ENCODE measurements at regions not wholly inside any gene's neighbourhood (a gene's known extent, or its start where the extent isn't known, plus 50 kb on each side); places are given as distances from the start of the nearest gene placed in this dataset.

- Histone ChIP-seq H3K4me1 (ENCODE audit: insufficient read depth, low read length) (peaks cover 3% of the 10 kb centered on the region; the same call in 1 of the 2 replicates), H3K9ac (ENCODE audit: low read depth, low read length) (no peak overlapping the region), H3K9me3 (ENCODE audit: control insufficient read depth, insufficient read depth, low read length) (no peaks in the 10 kb centered on the region), H3K36me3 (ENCODE audit: insufficient read depth, low read length) (no peaks in the 10 kb centered on the region)
Observed at GRCh38 chr7:1372671-1373379, 86.4 kb downstream of the MICALL2 start.

GRCh38 chr7:1377111-1377909, 82.0 kb downstream of the MICALL2 start:
- Histone ChIP-seq H3K4me1 (ENCODE audit: insufficient read depth, low read length) (no peaks in the 10 kb centered on the region), H3K36me3 (ENCODE audit: insufficient read depth, low read length) (no peaks in the 10 kb centered on the region), H3K9me3 (ENCODE audit: control insufficient read depth, insufficient read depth, low read length) (no peaks in the 10 kb centered on the region), H3K9ac (ENCODE audit: low read depth, low read length) (no peak overlapping the region)

- no peaks in the 10 kb centered on the region for H3K36me3 ChIP-seq (ENCODE audit: insufficient read depth, low read length)
- H3K4me1 ChIP-seq (ENCODE audit: insufficient read depth, low read length) = no peaks in the 10 kb centered on the region
- H3K9ac ChIP-seq (ENCODE audit: low read depth, low read length) = no peak overlapping the region
- no peaks in the 10 kb centered on the region for H3K9me3 ChIP-seq (ENCODE audit: control insufficient read depth, insufficient read depth, low read length)
Observed at GRCh38 chr7:1378610-1379601, 80.4 kb downstream of the MICALL2 start.

- H3K4me1 ChIP-seq (ENCODE audit: insufficient read depth, low read length) = no peaks in the 10 kb centered on the region
- no peaks in the 10 kb centered on the region for H3K36me3 ChIP-seq (ENCODE audit: insufficient read depth, low read length)
- no peak overlapping the region for H3K9ac ChIP-seq (ENCODE audit: low read depth, low read length)
- no peaks in the 10 kb centered on the region for H3K9me3 ChIP-seq (ENCODE audit: control insufficient read depth, insufficient read depth, low read length)
Observed at GRCh38 chr7:1380231-1380815, 78.9 kb downstream of the MICALL2 start.

- H3K36me3 ChIP-seq (ENCODE audit: insufficient read depth, low read length) = no peaks in the 10 kb centered on the region
- no peaks in the 10 kb centered on the region for H3K9me3 ChIP-seq (ENCODE audit: control insufficient read depth, insufficient read depth, low read length)
- no peaks in the 10 kb centered on the region for H3K4me1 ChIP-seq (ENCODE audit: insufficient read depth, low read length)
- H3K9ac ChIP-seq (ENCODE audit: low read depth, low read length) = no peak overlapping the region
Observed at GRCh38 chr7:1380821-1381580, 78.3 kb downstream of the MICALL2 start.

GRCh38 chr7:1382553-1383397, 76.5 kb downstream of the MICALL2 start:
- Histone ChIP-seq H3K9ac (ENCODE audit: low read depth, low read length) (no peak overlapping the region), H3K9me3 (ENCODE audit: control insufficient read depth, insufficient read depth, low read length) (no peaks in the 10 kb centered on the region), H3K36me3 (ENCODE audit: insufficient read depth, low read length) (no peaks in the 10 kb centered on the region), H3K4me1 (ENCODE audit: insufficient read depth, low read length) (no peaks in the 10 kb centered on the region)

GRCh38 chr7:1383398-1384112, 75.7 kb downstream of the MICALL2 start:
- Histone ChIP-seq H3K4me1 (ENCODE audit: insufficient read depth, low read length) (no peaks in the 10 kb centered on the region), H3K9me3 (ENCODE audit: control insufficient read depth, insufficient read depth, low read length) (no peaks in the 10 kb centered on the region), H3K9ac (ENCODE audit: low read depth, low read length) (no peak overlapping the region), H3K36me3 (ENCODE audit: insufficient read depth, low read length) (no peaks in the 10 kb centered on the region)

GRCh38 chr7:1384113-1384415, 75.2 kb downstream of the MICALL2 start:
- no peak overlapping the region for H3K9ac ChIP-seq (ENCODE audit: low read depth, low read length)
- no peaks in the 10 kb centered on the region for H3K9me3 ChIP-seq (ENCODE audit: control insufficient read depth, insufficient read depth, low read length)
- no peaks in the 10 kb centered on the region for H3K4me1 ChIP-seq (ENCODE audit: insufficient read depth, low read length)
- H3K36me3 ChIP-seq (ENCODE audit: insufficient read depth, low read length) = no peaks in the 10 kb centered on the region
